Stimulated activated CD8-positive, alpha-beta memory T cell treated with anti-CD3 and anti-CD28 coated beads, Interleukin-12 subunit alpha, Interleukin-12 subunit beta, amount 100 ng/mL, for 1 hour (primary cell): ENCODE measurements at regions not wholly inside any gene's neighbourhood (a gene's known extent, or its start where the extent isn't known, plus 50 kb on each side); places are given as distances from the start of the nearest gene placed in this dataset.
"Not testable (repeated sequence)": the region's sequence is repeated elsewhere in the genome, so short reads cannot be mapped to it uniquely, and the experiment has no call there.

ENCODE experiments used
- DNase-seq: peaks from one replicate; pipeline ENCODE4 v3.0.0-alpha.2; 2020; ENCODE audit warnings: low read depth

GRCh38 chr1:157460381-157460780 is 91.9 kb downstream of the FCRL5 start:
- DNase-seq = no peak

DNA sequence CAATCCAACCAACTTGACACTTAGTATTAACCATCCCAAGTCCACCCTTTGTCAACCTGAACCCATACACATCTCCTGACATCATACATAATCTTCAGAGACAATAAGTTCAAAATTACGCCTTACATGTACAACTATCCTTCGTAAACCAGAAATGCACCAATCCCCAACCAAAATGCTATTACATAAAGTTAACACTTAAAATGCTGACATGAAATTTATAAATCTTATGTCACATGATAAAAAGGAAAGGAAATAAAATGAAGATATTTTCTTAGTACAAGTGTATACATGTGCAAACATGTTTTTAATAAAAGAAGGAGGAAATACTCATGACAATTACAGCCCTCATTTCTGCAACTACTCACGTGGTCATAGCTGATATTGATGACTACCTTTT is 95.0 kb downstream of the FCRL5 start:
- no peak for DNase-seq

DNA sequence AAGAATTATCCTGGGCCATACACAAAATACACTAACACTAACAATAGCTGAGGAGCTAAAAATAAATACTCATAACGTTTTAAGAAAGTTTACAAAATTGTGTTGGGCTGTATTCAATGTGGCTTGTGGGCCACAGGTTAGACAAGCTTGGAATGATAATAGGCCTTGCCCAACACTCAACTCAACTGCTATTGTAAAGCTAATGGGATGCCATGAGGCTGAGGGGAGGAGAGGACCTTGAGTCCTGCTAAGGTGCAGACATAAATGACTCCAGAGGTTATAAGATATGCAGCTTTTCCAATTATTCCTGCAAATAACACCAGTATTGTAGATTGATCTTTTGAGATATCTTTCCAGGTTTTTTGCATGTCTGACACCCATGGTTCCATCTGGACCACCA is 97.0 kb downstream of the FCRL5 start:
- no peak for DNase-seq

GRCh38 chr1:157450106-157450505 is 102.2 kb downstream of the FCRL5 start:
- DNase-seq = no peak

GRCh38 chr1:157448636-157449035 is 103.7 kb downstream of the FCRL5 start:
- no peak for DNase-seq

GRCh38 chr1:157446356-157446755 is 106.0 kb downstream of the FCRL5 start:
- not testable (repeated sequence) for DNase-seq

DNA sequence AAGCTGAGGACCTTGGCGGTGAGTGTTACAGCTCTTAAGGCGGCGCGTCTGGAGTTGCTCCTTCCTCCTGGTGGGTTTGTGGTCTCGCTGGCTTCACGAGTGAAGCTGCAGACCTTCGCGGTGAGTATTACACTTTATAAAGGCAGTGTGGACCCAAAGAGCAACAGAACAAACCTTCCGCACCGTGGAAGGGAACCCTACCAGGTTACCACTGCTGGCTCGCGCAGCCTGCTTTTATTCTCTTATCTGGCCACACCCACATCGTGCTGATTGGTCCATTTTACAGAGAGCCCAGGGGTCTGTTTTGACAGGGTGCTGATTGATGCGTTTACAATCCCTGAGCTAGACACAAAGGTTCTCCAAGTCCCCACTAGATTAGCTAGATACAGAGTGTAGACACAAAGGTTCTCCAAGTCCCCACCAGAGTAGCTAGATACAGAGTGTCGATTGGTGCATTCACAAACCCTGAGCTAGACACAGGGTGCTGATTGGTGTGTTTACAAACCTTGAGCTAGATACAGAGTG is 106.6 kb downstream of the FCRL5 start:
- not testable (repeated sequence) for DNase-seq

DNA sequence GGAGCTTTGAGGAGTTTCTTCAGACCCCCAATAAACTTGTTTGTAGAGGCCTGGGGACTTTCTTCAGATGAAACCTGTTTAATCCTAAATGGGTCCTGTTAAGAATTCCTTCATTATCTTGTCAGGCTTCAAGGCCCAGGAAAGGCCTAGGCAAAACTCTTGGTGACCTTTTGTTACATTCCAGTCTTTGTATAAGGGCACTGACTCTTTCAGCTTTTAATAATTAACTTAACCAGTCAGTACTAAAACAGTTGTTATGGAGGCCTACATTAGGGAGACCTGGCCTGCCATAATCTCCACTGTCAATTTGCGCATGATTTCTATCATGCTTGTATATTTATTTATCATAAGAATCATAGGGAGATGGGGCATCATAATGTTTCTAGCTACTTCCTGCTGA is 110.2 kb downstream of the FCRL5 start:
- no peak for DNase-seq

GRCh38 chr1:157439302-157439954 is 112.9 kb downstream of the FCRL5 start:
- no peak for DNase-seq

- DNase-seq = no peak
Observed at GRCh38 chr1:157438613-157439012, 113.7 kb downstream of the FCRL5 start.

- no peak for DNase-seq
Observed at GRCh38 chr1:157438146-157438545, 114.2 kb downstream of the FCRL5 start.

GRCh38 chr1:157437296-157437695 is 115.0 kb downstream of the FCRL5 start:
- no peak for DNase-seq

- no peak for DNase-seq
Observed at GRCh38 chr1:157431751-157432150, 120.6 kb downstream of the FCRL5 start.

GRCh38 chr1:157429601-157430240 is 122.6 kb downstream of the FCRL5 start:
- DNase-seq = no peak

DNA sequence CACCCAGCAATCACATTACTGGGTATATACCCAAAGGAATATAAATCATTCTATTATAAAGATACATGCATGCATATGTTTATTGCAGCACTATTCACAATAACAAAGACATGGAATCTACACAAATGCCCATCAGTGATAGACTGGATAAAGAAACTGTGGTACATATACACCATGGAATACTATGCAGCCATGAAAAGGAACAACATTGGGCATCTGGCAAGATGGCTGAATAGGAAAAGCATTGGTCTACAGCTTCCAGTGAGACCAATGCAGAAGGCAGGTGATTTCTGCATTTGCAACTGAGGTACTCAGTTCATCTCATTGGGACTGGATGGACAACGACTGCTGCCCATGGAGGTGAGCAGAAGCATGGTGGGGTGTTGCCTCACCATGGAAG is 128.6 kb downstream of the FCRL5 start:
- not testable (repeated sequence) for DNase-seq

DNA sequence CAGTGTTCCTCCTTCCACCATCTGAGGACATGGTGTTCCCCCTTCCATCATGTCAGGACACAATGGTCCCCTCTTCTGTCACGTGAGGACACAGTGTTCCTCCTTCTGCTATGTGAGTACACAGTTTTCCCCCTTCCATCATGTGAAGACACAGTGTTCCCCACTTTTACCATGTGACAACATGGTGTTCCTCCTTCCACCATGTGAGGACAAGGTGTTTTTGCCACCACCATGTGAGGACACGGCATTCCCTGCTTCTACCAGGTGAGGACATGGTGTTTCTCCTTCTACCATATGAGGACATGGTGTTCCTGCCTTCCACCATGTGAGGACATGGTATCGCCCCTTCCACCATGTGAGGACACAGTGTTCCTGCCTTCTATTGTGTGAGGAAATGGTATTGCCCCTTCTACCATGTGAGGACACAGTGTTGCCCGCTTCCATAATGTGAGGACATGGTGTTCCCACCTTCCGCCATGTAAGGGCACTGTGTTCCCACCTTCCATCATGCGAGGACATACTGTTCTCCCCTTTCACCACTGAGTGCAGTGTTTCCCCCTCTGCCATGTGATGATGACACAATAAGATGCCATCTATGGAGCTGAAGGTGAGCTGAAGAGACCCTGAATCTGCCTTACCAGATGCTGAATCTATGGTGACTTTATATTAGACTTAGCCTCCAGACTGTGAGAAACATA is 132.3 kb downstream of the FCRL5 start:
- DNase-seq = no peak

DNA sequence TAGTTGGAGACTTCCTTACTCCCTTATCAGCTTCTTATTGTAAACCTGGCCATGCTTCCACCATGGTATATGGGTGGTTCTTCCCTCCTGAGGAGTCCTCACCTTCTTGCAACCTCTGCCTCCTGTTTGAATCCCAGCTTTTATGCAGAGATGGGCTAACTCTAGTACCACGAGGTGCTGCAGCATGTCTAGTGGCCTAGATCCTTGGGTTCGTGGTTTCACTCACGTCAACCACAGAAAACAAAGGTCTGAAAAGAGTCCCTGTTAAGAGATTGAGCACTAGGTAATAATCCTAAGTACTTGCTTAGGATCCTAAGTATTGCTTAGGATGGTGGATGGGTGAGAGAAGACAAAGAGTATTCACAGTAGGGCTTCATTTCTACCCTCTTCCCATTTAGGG is 133.7 kb downstream of the FCRL5 start:
- no peak for DNase-seq

DNA sequence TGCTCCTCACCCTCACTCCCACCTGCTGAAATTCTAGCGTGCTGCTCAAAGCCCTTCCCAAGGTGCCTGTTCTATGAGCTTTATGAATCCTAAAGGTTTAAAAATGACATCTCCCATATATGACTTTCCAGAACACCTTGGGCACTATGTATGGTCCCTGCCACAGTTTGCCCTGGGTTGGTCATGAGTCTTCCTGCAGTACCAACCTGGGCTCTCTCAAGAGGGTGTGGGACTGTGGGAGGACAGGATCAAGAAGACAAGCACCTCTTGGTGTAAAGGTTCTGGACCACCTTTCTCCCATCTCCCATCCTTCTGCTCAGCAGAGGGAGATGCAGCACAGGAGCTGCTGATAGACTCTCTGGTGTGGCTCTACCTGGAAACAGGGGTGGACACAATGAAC is 134.1 kb downstream of the FCRL5 start:
- DNase-seq = no peak

GRCh38 chr1:157415661-157416060 is 136.7 kb downstream of the FCRL5 start:
- DNase-seq = no peak

GRCh38 chr1:157412308-157412707 is 140.0 kb downstream of the FCRL5 start:
- DNase-seq = no peak

DNA sequence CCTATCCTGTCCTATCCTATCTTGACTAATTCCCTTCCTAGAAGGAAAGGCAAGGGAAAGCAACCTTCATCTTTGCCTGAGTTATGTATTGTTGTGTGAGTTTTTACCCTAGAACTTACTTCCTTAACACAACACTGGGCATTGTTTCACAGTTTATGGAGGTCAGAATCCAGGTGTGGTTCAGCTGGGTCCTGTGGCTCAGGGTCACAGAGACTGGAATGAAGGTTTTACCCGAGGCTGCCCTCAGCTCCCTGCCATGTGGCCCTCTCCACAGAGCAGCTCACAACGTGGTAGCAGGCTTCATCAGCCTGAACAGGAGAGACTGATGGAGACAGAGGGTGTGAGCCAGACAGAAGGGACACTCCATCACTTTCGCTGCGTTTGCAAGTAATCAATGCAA is 140.5 kb downstream of the FCRL5 start:
- no peak for DNase-seq

DNA sequence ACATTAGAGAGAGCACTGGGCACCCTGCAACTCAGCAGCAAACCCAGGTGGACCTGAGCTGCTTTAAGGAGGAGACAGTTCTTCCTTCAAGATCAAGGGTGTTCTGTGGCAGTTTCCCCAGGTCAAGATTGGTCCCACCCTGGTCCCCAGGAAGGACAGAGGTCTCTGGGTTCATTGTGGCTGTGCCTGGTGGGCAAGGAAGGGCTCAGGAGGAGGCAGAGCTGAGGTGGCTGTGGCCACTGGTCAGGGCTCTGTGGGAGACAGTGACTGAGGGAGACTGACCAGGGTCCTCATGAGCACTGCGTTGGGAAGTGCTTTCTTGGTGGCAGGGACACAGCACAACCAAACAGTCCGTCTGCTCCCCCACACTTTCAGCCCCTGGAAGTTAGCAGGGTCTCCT is 141.3 kb downstream of the FCRL5 start:
- no peak for DNase-seq

DNA sequence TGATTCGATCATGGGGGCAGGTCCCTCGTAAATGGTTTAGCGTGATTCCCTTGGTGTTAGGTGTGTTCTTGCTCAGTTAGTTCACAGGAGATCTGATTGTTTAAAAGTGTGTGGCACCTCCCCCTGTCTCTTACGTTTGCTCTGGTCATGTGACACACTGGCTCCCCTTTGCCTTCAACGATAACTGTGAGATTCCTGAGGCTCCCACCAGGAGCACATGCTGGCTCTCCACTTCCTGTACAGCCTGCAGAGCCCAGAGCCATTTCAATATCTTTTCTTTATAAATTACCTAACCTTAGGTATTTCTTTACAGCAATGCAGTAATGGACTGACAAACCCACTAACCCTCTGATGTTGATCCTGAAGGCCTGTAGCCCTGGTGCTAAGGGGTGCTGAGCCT is 141.9 kb downstream of the FCRL5 start:
- no peak for DNase-seq
